Liver (tissue), 8 donors: ENCODE measurements at regions not wholly inside any gene's neighbourhood (a gene's known extent, or its start where the extent isn't known, plus 50 kb on each side); places are given as distances from the start of the nearest gene placed in this dataset.

Experiments used
- DNase-seq: peaks from one replicate; pipeline ENCODE4 v3.0.0-alpha.2; 2017; ENCODE audit warnings: low spot score
- H3K27ac ChIP-seq, 2 donors: one replicate each; pipeline ENCODE4 v1.7.0; 2013; ENCODE audit warnings: inconsistent platforms in 2 of 2, low read length in 2 of 2, control low read depth in 1 of 2, low read depth in 1 of 2, mild to moderate bottlenecking in 1 of 2
- H3K27me3 ChIP-seq, 4 donors: one replicate each; pipeline versions ENCODE4 v1.6.1 to v1.7.0; 2013; ENCODE audit warnings: low read length in 3 of 4, inconsistent platforms in 1 of 4, mild to moderate bottlenecking in 1 of 4, moderate library complexity in 1 of 4; ENCODE audit not compliant: control insufficient read depth in 4 of 4, insufficient read depth in 4 of 4
- H3K36me3 ChIP-seq, 4 donors: one replicate each; pipeline versions ENCODE4 v1.6.1 to v1.7.0; 2013; ENCODE audit warnings: low read length in 3 of 4, mild to moderate bottlenecking in 3 of 4, low read depth in 1 of 4, moderate library complexity in 1 of 4; ENCODE audit not compliant: control insufficient read depth in 4 of 4, insufficient read depth in 3 of 4
- H3K4me1 ChIP-seq, 4 donors: one replicate each; pipeline versions ENCODE4 v1.6.1 to v1.7.0; 2013; ENCODE audit warnings: low read length in 3 of 4, mild to moderate bottlenecking in 3 of 4, moderate library complexity in 1 of 4; ENCODE audit not compliant: control insufficient read depth in 4 of 4, insufficient read depth in 4 of 4
- H3K4me3 ChIP-seq, 3 donors: one replicate each; pipeline versions ENCODE4 v1.6.1 to v1.7.0; 2013; ENCODE audit warnings: low read length in 3 of 3, control low read depth in 1 of 3, low read depth in 1 of 3, mild to moderate bottlenecking in 1 of 3
- H3K9ac ChIP-seq, 2 donors: one replicate each; pipeline ENCODE4 v1.7.0; 2013; ENCODE audit warnings: low read length in 2 of 2, mild to moderate bottlenecking in 2 of 2, moderate library complexity in 2 of 2, control low read depth in 1 of 2, low read depth in 1 of 2
- H3K9me3 ChIP-seq, 4 donors: one replicate each; pipeline versions ENCODE4 v1.6.1 to v1.7.0; 2013; ENCODE audit warnings: low read length in 3 of 4; ENCODE audit not compliant: control insufficient read depth in 4 of 4
- ATF3 ChIP-seq: IDR thresholded peaks from 2 replicates; pipeline ENCODE4 v1.6.1; 2016; ENCODE audit warnings: antibody characterized with exemption
- CTCF ChIP-seq: fragments of 150-350 bp; IDR thresholded peaks from 2 replicates; pipeline ENCODE4 v1.5.1; 2017; ENCODE audit warnings: improper control_type of control experiment, low read depth, low read length; ENCODE audit not compliant: missing input control
- EGR1 ChIP-seq, 2 donors: IDR thresholded peaks; 2 replicates each; pipeline ENCODE4 v1.6.1; 2016 to 2018; ENCODE audit warnings: antibody characterized with exemption in 2 of 2, low read depth in 2 of 2
- FOXA1 ChIP-seq: IDR thresholded peaks from 2 replicates; pipeline ENCODE4 v1.6.1; 2016; ENCODE audit warnings: antibody characterized with exemption
- FOXA2 ChIP-seq: IDR thresholded peaks from 2 replicates; pipeline ENCODE4 v1.6.1; 2016; ENCODE audit warnings: antibody characterized with exemption
- HNF4G ChIP-seq: IDR thresholded peaks from 2 replicates; pipeline ENCODE4 v1.6.1; 2016; ENCODE audit warnings: antibody characterized with exemption
- JUND ChIP-seq, 2 donors: IDR thresholded peaks; 2 replicates each; pipeline ENCODE4 v1.6.1; 2016; ENCODE audit warnings: antibody characterized with exemption in 2 of 2
- NR2F2 ChIP-seq: IDR thresholded peaks from 2 replicates; pipeline ENCODE4 v1.6.1; 2016; ENCODE audit warnings: antibody characterized with exemption
- RAD21 ChIP-seq, 2 donors: IDR thresholded peaks; 2 replicates each; pipeline ENCODE4 v1.6.1; 2016; ENCODE audit warnings: antibody characterized with exemption in 2 of 2, mild to moderate bottlenecking in 2 of 2
- RXRA ChIP-seq, 2 donors: IDR thresholded peaks; 2 replicates each; pipeline ENCODE4 v1.6.1; 2017 to 2018; ENCODE audit warnings: antibody characterized with exemption in 2 of 2, mild to moderate bottlenecking in 1 of 2
- TAF1 ChIP-seq: conservative IDR thresholded peaks from 2 replicates; pipeline ENCODE4 v1.6.1; 2016; ENCODE audit warnings: antibody characterized with exemption, mild to moderate bottlenecking
- YY1 ChIP-seq: IDR thresholded peaks from 2 replicates; pipeline ENCODE4 v1.6.1; 2016; ENCODE audit warnings: antibody characterized with exemption, mild to moderate bottlenecking
- WGBS: extraction: QIAGEN DNeasy Blood & Tissue Kit; methylation state at CpG from one replicate; pipeline ENCODE4 v1.1.7; 2013; 5-methylcytosine and 5-hydroxymethylcytosine counted together
- TF ChIP-seq, protein P1 (sequence below): IDR thresholded peaks from 2 replicates; pipeline ENCODE4 v1.6.1; 2016; ENCODE audit warnings: antibody characterized with exemption
- TF ChIP-seq, protein P2 (sequence below): IDR thresholded peaks from 2 replicates; pipeline ENCODE4 v1.6.1; 2016; ENCODE audit warnings: antibody characterized with exemption, mild to moderate bottlenecking
- TF ChIP-seq, protein P3 (sequence below): IDR thresholded peaks from 2 replicates; pipeline ENCODE4 v1.6.1; 2016; ENCODE audit warnings: antibody characterized with exemption
- donor health status: healthy.
- donor health status: healthy.
- donor health status: healthy.
- donor health status: healthy.
- donor health status: healthy.

GRCh38 chr2:236511266-236511665 is 58.4 kb upstream of the ACKR3 start:
- peaks cover 0 to 4% (median 2%) of the 10 kb centered on the region in 4 donors for H3K4me1 ChIP-seq
- WGBS = 82% methylated on average over 5 of the region's 5 CpGs
- H3K9me3 ChIP-seq = no peaks in the 10 kb centered on the region
- H3K4me3 ChIP-seq = no peak overlapping the region
- peaks cover 0 to 4% (median 0%) of the 10 kb centered on the region in 4 donors for H3K27me3 ChIP-seq
- TF ChIP-seq FOXA1 = no peak
- no peak for TF ChIP-seq RAD21 (IDR thresholded peaks at IDR 0.05)
- TF ChIP-seq YY1 = no peak
- no peak for TF ChIP-seq HNF4G
- no peak for TF ChIP-seq ATF3
- TF ChIP-seq NR2F2 = no peak
- TF ChIP-seq, protein P1, sequence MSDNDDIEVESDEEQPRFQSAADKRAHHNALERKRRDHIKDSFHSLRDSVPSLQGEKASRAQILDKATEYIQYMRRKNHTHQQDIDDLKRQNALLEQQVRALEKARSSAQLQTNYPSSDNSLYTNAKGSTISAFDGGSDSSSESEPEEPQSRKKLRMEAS = no peak
- no peak for TF ChIP-seq RXRA (IDR thresholded peaks at IDR 0.05)
- TF ChIP-seq, protein P2, sequence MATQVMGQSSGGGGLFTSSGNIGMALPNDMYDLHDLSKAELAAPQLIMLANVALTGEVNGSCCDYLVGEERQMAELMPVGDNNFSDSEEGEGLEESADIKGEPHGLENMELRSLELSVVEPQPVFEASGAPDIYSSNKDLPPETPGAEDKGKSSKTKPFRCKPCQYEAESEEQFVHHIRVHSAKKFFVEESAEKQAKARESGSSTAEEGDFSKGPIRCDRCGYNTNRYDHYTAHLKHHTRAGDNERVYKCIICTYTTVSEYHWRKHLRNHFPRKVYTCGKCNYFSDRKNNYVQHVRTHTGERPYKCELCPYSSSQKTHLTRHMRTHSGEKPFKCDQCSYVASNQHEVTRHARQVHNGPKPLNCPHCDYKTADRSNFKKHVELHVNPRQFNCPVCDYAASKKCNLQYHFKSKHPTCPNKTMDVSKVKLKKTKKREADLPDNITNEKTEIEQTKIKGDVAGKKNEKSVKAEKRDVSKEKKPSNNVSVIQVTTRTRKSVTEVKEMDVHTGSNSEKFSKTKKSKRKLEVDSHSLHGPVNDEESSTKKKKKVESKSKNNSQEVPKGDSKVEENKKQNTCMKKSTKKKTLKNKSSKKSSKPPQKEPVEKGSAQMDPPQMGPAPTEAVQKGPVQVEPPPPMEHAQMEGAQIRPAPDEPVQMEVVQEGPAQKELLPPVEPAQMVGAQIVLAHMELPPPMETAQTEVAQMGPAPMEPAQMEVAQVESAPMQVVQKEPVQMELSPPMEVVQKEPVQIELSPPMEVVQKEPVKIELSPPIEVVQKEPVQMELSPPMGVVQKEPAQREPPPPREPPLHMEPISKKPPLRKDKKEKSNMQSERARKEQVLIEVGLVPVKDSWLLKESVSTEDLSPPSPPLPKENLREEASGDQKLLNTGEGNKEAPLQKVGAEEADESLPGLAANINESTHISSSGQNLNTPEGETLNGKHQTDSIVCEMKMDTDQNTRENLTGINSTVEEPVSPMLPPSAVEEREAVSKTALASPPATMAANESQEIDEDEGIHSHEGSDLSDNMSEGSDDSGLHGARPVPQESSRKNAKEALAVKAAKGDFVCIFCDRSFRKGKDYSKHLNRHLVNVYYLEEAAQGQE = no peak
- TF ChIP-seq, protein P3, sequence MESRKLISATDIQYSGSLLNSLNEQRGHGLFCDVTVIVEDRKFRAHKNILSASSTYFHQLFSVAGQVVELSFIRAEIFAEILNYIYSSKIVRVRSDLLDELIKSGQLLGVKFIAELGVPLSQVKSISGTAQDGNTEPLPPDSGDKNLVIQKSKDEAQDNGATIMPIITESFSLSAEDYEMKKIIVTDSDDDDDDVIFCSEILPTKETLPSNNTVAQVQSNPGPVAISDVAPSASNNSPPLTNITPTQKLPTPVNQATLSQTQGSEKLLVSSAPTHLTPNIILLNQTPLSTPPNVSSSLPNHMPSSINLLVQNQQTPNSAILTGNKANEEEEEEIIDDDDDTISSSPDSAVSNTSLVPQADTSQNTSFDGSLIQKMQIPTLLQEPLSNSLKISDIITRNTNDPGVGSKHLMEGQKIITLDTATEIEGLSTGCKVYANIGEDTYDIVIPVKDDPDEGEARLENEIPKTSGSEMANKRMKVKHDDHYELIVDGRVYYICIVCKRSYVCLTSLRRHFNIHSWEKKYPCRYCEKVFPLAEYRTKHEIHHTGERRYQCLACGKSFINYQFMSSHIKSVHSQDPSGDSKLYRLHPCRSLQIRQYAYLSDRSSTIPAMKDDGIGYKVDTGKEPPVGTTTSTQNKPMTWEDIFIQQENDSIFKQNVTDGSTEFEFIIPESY = no peak
- TF ChIP-seq FOXA2 = no peak
- no peak for TF ChIP-seq JUND (IDR thresholded peaks at IDR 0.05)
- TF ChIP-seq TAF1 = no peak
- TF ChIP-seq CTCF = no peak
- no peak for TF ChIP-seq EGR1 (IDR thresholded peaks at IDR 0.05; ENCODE audit: low read depth in 2 of 2)
- no peak for DNase-seq
- no peaks in the 10 kb centered on the region for H3K36me3 ChIP-seq
- no peak overlapping the region for H3K9ac ChIP-seq
- H3K27ac ChIP-seq = no peak overlapping the region

- Histone ChIP-seq H3K4me3 (no peak overlapping the region), H3K9ac (no peak overlapping the region), H3K9me3 (no peaks in the 10 kb centered on the region), H3K27ac (no peak overlapping the region), H3K36me3 (no peaks in the 10 kb centered on the region), H3K4me1 (peaks cover 0 to 1% (median under 1%) of the 10 kb centered on the region in 4 donors), H3K27me3 (peaks cover 0 to 4% (median 0%) of the 10 kb centered on the region in 4 donors)
- DNase-seq = no peak
- TF ChIP-seq RXRA (IDR thresholded peaks at IDR 0.05) (no peak), ATF3 (no peak), HNF4G (no peak), CTCF (no peak)
- TF ChIP-seq, protein P2 = no peak
- 97% methylated on average over 5 of the region's 5 CpGs for WGBS
Measured at GRCh38 chr2:236512267-236512666, 57.4 kb upstream of the ACKR3 start.
